ENCODE measurements at regions not wholly inside any gene's neighbourhood (a gene's known extent, or its start where the extent isn't known, plus 50 kb on each side); places are given as distances from the start of the nearest gene placed in this dataset.

DNA sequence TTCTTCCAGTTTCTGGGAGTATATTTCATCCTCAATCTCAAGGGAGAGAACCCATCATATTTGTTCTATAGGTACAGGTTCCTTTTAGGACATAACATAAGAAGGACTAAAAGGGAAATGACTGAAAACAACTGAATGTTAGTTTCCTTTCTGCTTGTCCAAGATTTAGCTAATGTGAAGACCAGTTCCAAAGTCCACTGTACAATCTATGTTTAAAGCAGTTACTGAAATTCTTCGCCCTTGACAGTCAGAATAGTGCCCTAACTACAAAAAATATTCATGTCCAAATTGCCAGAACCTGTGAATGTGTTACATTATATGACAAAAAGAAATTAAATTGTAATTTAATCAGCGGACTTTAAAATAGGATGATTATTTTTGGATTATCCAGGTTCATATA is 466.3 kb upstream of the SETBP1 start:
- no peaks in the 10 kb centered on the region for H3K36me3 Mint-ChIP-seq
- Histone ChIP-seq H3K9me3 (ENCODE audit: low read length) (no peaks in the 10 kb centered on the region), H3K27ac (ENCODE audit: low read depth, low read length) (no peak overlapping the region), H3K27me3 (ENCODE audit: insufficient read depth, low read length, poor library complexity, severe bottlenecking) (no peaks in the 10 kb centered on the region), H3K36me3 (ENCODE audit: insufficient read depth, low read length) (no peaks in the 10 kb centered on the region), H3K4me3 (ENCODE audit: low read length) (no peak overlapping the region), H3K4me1 (ENCODE audit: insufficient read depth, low read length) (no peaks in the 10 kb centered on the region)
- CTCF ChIA-PET = no interaction called here
- POLR2A ChIA-PET = no interaction called here
- no peaks in the 10 kb centered on the region for H3K27me3 Mint-ChIP-seq
- H3K27ac Mint-ChIP-seq = no peak overlapping the region
- no peaks in the 10 kb centered on the region for H3K4me1 Mint-ChIP-seq
- no peak for DNase-seq
- H3K4me3 Mint-ChIP-seq = no peak overlapping the region
- peaks cover 0 to 4% (median 0%) of the 10 kb centered on the region in 5 donors for H3K9me3 Mint-ChIP-seq

DNA sequence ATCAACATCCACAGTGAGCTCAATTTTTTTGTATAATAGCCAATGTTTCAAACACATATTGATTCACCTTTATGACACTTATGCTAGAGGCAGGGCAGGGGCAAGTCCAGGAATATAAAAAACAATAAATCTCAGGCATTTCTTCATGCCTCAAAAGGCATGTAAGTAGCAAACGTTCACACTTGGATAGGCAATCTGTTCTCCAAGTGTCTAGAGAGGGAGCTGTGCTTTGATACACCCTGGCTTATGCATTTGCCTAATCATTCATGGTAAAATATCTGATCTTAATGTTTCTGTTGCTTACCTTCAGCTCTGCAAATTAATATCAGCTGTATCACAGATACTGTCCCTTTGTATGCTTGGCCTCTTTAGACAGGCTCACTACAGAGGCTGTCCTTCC is 464.5 kb upstream of the SETBP1 start:
- Mint-ChIP-seq H3K9me3 (peaks cover 0 to 5% (median 0%) of the 10 kb centered on the region in 5 donors), H3K4me3 (no peak overlapping the region), H3K36me3 (no peaks in the 10 kb centered on the region), H3K27me3 (no peaks in the 10 kb centered on the region), H3K4me1 (no peaks in the 10 kb centered on the region), H3K27ac (no peak overlapping the region)
- Histone ChIP-seq H3K4me3 (ENCODE audit: low read length) (no peak overlapping the region), H3K9me3 (ENCODE audit: low read length) (no peaks in the 10 kb centered on the region), H3K27me3 (ENCODE audit: insufficient read depth, low read length, poor library complexity, severe bottlenecking) (no peaks in the 10 kb centered on the region), H3K27ac (ENCODE audit: low read depth, low read length) (no peak overlapping the region), H3K4me1 (ENCODE audit: insufficient read depth, low read length) (no peaks in the 10 kb centered on the region), H3K36me3 (ENCODE audit: insufficient read depth, low read length) (no peaks in the 10 kb centered on the region)
- no peak for DNase-seq
- CTCF ChIA-PET = no interaction called here
- POLR2A ChIA-PET = no interaction called here

DNA sequence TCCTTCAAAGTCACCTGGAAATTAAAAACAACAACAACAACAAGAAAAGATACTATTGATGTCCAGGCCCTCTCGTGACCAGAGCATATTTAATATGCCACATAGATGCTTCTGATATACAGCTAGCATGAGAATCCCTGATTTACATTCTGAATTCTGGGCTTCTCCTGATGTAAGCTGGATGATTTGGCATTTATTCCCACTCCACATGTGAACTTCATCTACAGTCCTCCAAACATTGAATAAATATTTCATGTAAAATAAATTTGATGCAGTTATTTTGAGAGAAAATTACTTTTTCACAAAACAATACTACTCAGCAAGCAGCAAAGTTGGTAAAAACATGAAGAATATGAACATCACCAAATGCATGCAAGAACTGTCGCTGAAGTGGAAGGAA is 453.2 kb upstream of the SETBP1 start:
- H3K36me3 Mint-ChIP-seq = no peaks in the 10 kb centered on the region
- no peaks in the 10 kb centered on the region for H3K27me3 Mint-ChIP-seq
- H3K27me3 ChIP-seq (ENCODE audit: insufficient read depth, low read length, poor library complexity, severe bottlenecking) = no peaks in the 10 kb centered on the region
- no peaks in the 10 kb centered on the region for H3K9me3 ChIP-seq (ENCODE audit: low read length)
- no peaks in the 10 kb centered on the region for H3K4me1 Mint-ChIP-seq
- H3K4me1 ChIP-seq (ENCODE audit: insufficient read depth, low read length) = no peaks in the 10 kb centered on the region
- ChIA-PET CTCF (no interaction called here), POLR2A (no interaction called here)
- H3K4me3 Mint-ChIP-seq = no peak overlapping the region
- no peak overlapping the region for H3K27ac Mint-ChIP-seq
- H3K9me3 Mint-ChIP-seq = peaks cover 0 to 11% (median 0%) of the 10 kb centered on the region in 5 donors
- no peak overlapping the region for H3K4me3 ChIP-seq (ENCODE audit: low read length)
- no peak for DNase-seq
- H3K27ac ChIP-seq (ENCODE audit: low read depth, low read length) = no peak overlapping the region
- H3K36me3 ChIP-seq (ENCODE audit: insufficient read depth, low read length) = no peaks in the 10 kb centered on the region

DNA sequence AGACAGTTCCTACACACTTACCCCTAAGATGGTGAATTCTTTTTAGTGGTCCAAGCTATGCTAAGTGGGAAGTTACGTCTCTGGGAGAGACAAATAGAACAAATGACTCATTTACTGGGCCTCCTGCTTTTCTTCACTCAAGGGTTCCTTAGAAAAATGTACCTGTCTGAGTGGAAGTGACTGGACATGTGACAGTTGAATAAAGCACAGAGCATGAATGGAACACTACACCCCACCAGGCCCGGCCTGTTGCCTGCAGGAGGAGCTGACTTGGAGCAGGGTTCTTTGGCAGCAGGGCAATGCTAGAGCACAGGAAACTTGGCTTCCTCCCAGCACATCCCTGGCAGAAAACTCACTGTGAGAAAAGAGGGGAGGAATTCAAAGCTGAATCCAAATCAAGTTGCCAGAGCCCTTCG is 451.0 kb upstream of the SETBP1 start:
- H3K36me3 Mint-ChIP-seq = no peaks in the 10 kb centered on the region
- Histone ChIP-seq H3K27me3 (ENCODE audit: insufficient read depth, low read length, poor library complexity, severe bottlenecking) (no peaks in the 10 kb centered on the region), H3K9me3 (ENCODE audit: low read length) (no peaks in the 10 kb centered on the region), H3K4me3 (ENCODE audit: low read length) (no peak overlapping the region), H3K27ac (ENCODE audit: low read depth, low read length) (no peak overlapping the region), H3K4me1 (ENCODE audit: insufficient read depth, low read length) (no peaks in the 10 kb centered on the region), H3K36me3 (ENCODE audit: insufficient read depth, low read length) (no peaks in the 10 kb centered on the region)
- H3K27me3 Mint-ChIP-seq = no peaks in the 10 kb centered on the region
- no peak for DNase-seq
- no peak overlapping the region for H3K27ac Mint-ChIP-seq
- no peaks in the 10 kb centered on the region for H3K4me1 Mint-ChIP-seq
- CTCF ChIA-PET = no interaction called here
- peaks cover 0 to 9% (median 0%) of the 10 kb centered on the region in 5 donors for H3K9me3 Mint-ChIP-seq
- H3K4me3 Mint-ChIP-seq = no peak overlapping the region
- POLR2A ChIA-PET = no interaction called here

DNA sequence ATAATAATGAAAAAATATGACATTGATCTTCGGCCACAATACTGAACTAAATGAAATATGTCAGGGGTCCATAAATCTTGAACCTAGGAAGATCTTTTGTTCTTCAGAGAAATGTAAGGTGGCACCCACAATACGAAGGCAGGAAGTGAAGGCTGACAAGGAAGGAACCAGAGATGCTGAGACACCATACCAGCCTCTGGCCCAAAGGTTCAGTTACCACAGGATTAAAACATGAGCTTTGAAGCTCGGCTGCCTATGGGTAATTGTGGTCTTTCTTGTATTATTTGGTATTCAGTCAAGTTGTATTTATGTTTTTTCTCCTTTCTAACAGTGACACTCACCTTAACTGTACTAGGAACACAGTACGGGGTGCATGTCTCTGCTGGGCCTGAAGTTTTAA is 448.8 kb upstream of the SETBP1 start:
- no peaks in the 10 kb centered on the region for H3K4me1 ChIP-seq (ENCODE audit: insufficient read depth, low read length)
- ChIA-PET POLR2A (no interaction called here), CTCF (no interaction called here)
- H3K4me1 Mint-ChIP-seq = no peaks in the 10 kb centered on the region
- H3K36me3 Mint-ChIP-seq = no peaks in the 10 kb centered on the region
- H3K27me3 ChIP-seq (ENCODE audit: insufficient read depth, low read length, poor library complexity, severe bottlenecking) = no peaks in the 10 kb centered on the region
- no peak overlapping the region for H3K4me3 ChIP-seq (ENCODE audit: low read length)
- no peak for DNase-seq
- H3K27ac ChIP-seq (ENCODE audit: low read depth, low read length) = no peak overlapping the region
- H3K27ac Mint-ChIP-seq = no peak overlapping the region
- H3K4me3 Mint-ChIP-seq = no peak overlapping the region
- H3K27me3 Mint-ChIP-seq = no peaks in the 10 kb centered on the region
- H3K36me3 ChIP-seq (ENCODE audit: insufficient read depth, low read length) = no peaks in the 10 kb centered on the region
- no peaks in the 10 kb centered on the region for H3K9me3 ChIP-seq (ENCODE audit: low read length)
- H3K9me3 Mint-ChIP-seq = peaks cover 0 to 6% (median 0%) of the 10 kb centered on the region in 5 donors

DNA sequence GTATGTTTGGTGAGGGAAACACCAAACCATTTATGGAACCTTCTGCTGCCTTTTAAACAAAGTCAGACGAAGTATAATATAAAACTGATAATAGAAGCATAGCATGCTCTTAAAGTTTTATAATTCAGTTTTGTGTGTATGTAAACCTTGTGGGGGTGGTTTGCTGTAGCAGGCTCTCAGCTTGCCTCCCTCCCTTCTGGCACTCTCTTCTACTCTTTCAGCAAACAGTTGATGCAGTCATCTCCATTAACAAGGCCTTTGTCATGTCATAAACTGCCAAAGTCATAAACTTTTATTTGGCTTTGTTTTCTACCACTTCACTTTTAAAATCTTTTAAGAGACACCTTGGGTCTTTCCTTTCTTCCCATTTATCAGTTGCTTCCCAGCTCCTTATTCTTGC is 448.2 kb upstream of the SETBP1 start:
- Mint-ChIP-seq H3K4me1 (no peaks in the 10 kb centered on the region), H3K27me3 (no peaks in the 10 kb centered on the region), H3K4me3 (no peak overlapping the region), H3K36me3 (no peaks in the 10 kb centered on the region), H3K27ac (no peak overlapping the region), H3K9me3 (peaks cover 0 to 6% (median 0%) of the 10 kb centered on the region in 5 donors)
- Histone ChIP-seq H3K27me3 (ENCODE audit: insufficient read depth, low read length, poor library complexity, severe bottlenecking) (no peaks in the 10 kb centered on the region), H3K4me3 (ENCODE audit: low read length) (no peak overlapping the region), H3K4me1 (ENCODE audit: insufficient read depth, low read length) (no peaks in the 10 kb centered on the region), H3K27ac (ENCODE audit: low read depth, low read length) (no peak overlapping the region), H3K36me3 (ENCODE audit: insufficient read depth, low read length) (no peaks in the 10 kb centered on the region), H3K9me3 (ENCODE audit: low read length) (no peaks in the 10 kb centered on the region)
- ChIA-PET CTCF (no interaction called here), POLR2A (no interaction called here)
- no peak for DNase-seq

DNA sequence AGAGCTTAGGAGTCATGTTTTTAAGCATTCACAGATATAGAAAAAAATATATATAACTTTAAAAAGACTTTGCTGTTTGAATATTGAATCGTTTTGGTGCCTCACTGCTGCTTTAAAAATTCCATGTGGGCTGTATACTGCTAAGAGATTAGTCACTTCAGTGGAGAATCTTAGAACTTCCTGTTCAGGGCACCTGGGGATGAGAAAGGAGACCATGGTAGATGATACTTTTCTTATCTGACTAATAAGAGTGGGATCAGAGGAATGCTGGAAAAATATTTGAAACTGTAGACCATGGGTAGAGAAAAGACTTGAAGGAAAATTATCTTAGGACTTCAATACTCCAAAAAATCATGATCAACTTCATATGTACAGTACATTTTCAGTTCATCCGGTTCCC is 442.2 kb upstream of the SETBP1 start:
- CTCF ChIA-PET = no interaction called here
- H3K4me1 Mint-ChIP-seq = no peaks in the 10 kb centered on the region
- H3K36me3 ChIP-seq (ENCODE audit: insufficient read depth, low read length) = no peaks in the 10 kb centered on the region
- H3K4me3 ChIP-seq (ENCODE audit: low read length) = no peak overlapping the region
- H3K9me3 ChIP-seq (ENCODE audit: low read length) = no peaks in the 10 kb centered on the region
- POLR2A ChIA-PET = no interaction called here
- H3K4me1 ChIP-seq (ENCODE audit: insufficient read depth, low read length) = no peaks in the 10 kb centered on the region
- no peak overlapping the region for H3K27ac Mint-ChIP-seq
- no peaks in the 10 kb centered on the region for H3K27me3 ChIP-seq (ENCODE audit: insufficient read depth, low read length, poor library complexity, severe bottlenecking)
- no peak overlapping the region for H3K4me3 Mint-ChIP-seq
- no peaks in the 10 kb centered on the region for H3K36me3 Mint-ChIP-seq
- no peaks in the 10 kb centered on the region for H3K27me3 Mint-ChIP-seq
- peaks cover 0 to 5% (median 0%) of the 10 kb centered on the region in 5 donors for H3K9me3 Mint-ChIP-seq
- no peak overlapping the region for H3K27ac ChIP-seq (ENCODE audit: low read depth, low read length)
- no peak for DNase-seq

DNA sequence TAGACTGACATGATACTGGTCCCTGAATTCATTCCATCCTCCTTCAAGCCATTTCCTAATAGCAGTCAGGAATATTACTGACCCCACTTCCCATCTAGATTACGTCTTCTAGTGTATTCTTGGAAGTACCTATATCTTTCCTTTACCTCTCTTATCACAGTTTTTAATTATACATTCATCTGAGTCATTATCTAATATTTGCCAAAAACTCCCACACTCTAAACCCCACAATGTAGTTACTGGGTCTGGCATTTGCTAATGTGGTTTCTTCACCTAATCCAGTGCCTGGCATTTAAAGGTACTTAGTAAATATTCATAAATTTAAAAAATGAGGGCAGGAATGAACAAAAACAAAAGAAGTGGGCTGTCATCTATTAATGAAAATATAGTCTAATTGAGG is 441.8 kb upstream of the SETBP1 start:
- POLR2A ChIA-PET = no interaction called here
- Mint-ChIP-seq H3K9me3 (peaks cover 0 to 5% (median 0%) of the 10 kb centered on the region in 5 donors), H3K4me3 (no peak overlapping the region), H3K36me3 (no peaks in the 10 kb centered on the region), H3K4me1 (no peaks in the 10 kb centered on the region), H3K27me3 (no peaks in the 10 kb centered on the region), H3K27ac (no peak overlapping the region)
- Histone ChIP-seq H3K9me3 (ENCODE audit: low read length) (no peaks in the 10 kb centered on the region), H3K4me1 (ENCODE audit: insufficient read depth, low read length) (no peaks in the 10 kb centered on the region), H3K36me3 (ENCODE audit: insufficient read depth, low read length) (no peaks in the 10 kb centered on the region), H3K27ac (ENCODE audit: low read depth, low read length) (no peak overlapping the region), H3K27me3 (ENCODE audit: insufficient read depth, low read length, poor library complexity, severe bottlenecking) (no peaks in the 10 kb centered on the region), H3K4me3 (ENCODE audit: low read length) (no peak overlapping the region)
- no peak for DNase-seq
- CTCF ChIA-PET = no interaction called here

DNA sequence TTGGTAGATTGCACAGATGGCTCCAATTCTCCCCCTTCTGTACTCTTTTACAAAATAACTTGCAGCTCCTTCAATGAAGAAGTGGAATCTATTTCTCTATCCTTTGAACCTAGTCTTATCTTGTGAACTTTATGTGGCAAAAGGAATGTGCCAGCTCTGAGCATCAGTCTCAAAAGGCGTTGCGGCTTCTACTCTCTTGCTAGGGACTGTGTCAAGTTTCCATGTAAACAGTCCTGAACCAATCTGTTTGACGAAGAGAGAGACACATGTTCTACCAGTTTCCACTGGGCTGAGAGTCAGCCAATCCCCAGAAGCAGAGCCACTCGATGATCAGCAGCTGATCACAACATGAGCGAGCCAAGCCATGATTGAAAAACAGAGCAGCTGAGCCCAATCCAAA is 439.7 kb upstream of the SETBP1 start:
- Mint-ChIP-seq H3K27ac (no peak overlapping the region), H3K27me3 (no peaks in the 10 kb centered on the region), H3K9me3 (peaks cover 0 to 5% (median 2%) of the 10 kb centered on the region in 5 donors), H3K36me3 (no peaks in the 10 kb centered on the region), H3K4me1 (no peaks in the 10 kb centered on the region), H3K4me3 (no peak overlapping the region)
- Histone ChIP-seq H3K27me3 (ENCODE audit: insufficient read depth, low read length, poor library complexity, severe bottlenecking) (no peaks in the 10 kb centered on the region), H3K9me3 (ENCODE audit: low read length) (no peaks in the 10 kb centered on the region), H3K27ac (ENCODE audit: low read depth, low read length) (no peak overlapping the region), H3K4me3 (ENCODE audit: low read length) (no peak overlapping the region), H3K4me1 (ENCODE audit: insufficient read depth, low read length) (no peaks in the 10 kb centered on the region), H3K36me3 (ENCODE audit: insufficient read depth, low read length) (no peaks in the 10 kb centered on the region)
- ChIA-PET CTCF (no interaction called here), POLR2A (no interaction called here)
- DNase-seq = no peak

Measured in CD8-positive, alpha-beta memory T cell (primary cell).